Kidney epithelial cell (primary cell): ENCODE measurements at regions not wholly inside any gene's neighbourhood (a gene's known extent, or its start where the extent isn't known, plus 50 kb on each side); places are given as distances from the start of the nearest gene placed in this dataset.

Experiments
- DNase-seq: peaks from one replicate; pipeline ENCODE4 v3.0.0-alpha.2; 2010; ENCODE audit warnings: low read depth
- H3K27me3 ChIP-seq: 2 replicates; pipeline ENCODE4 v1.6.0; 2011; ENCODE audit warnings: low read length; ENCODE audit not compliant: control insufficient read depth, insufficient read depth
- H3K36me3 ChIP-seq: 2 replicates; pipeline ENCODE4 v1.5.1; 2011; ENCODE audit warnings: low read length; ENCODE audit not compliant: control insufficient read depth, insufficient read depth
- H3K4me3 ChIP-seq: 2 replicates; pipeline ENCODE4 v1.5.1; 2011; ENCODE audit warnings: low read depth, mild to moderate bottlenecking, control low read depth, low read length
- CTCF ChIP-seq: IDR thresholded peaks from 2 replicates; pipeline ENCODE4 v1.5.1; 2011; ENCODE audit warnings: mild to moderate bottlenecking, moderate library complexity, low read length, control low read depth, inconsistent platforms; ENCODE audit not compliant: insufficient read depth, poor library complexity, severe bottlenecking

DNA sequence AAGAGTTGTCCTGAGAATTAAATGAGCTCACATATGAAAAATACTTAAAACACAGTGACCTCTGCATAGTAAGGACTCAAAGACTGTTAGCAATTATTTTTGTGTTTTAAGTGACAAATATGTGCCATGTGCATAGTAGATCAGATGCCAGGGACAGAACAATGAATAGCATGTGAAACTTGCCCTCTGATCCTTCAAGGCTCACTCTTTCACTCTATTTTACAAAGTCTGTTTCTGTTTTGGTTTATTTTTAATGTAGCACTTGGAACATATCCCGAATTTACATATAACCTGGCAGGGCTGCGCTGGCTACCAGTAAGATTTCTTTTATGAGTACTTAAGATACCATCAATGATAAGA lies 135.5 kb upstream of the TNFAIP3 start:
- no peaks in the 10 kb centered on the region for H3K27me3 ChIP-seq
- H3K4me3 ChIP-seq = no peak overlapping the region
- no peak for TF ChIP-seq CTCF
- no peak for DNase-seq
- no peaks in the 10 kb centered on the region for H3K36me3 ChIP-seq

GRCh38 chr6:137731960-137732616 lies 135.0 kb upstream of the TNFAIP3 start:
- DNase-seq = no peak
- Histone ChIP-seq H3K4me3 (no peak overlapping the region), H3K27me3 (no peaks in the 10 kb centered on the region), H3K36me3 (no peaks in the 10 kb centered on the region)
- no peak for TF ChIP-seq CTCF

DNA sequence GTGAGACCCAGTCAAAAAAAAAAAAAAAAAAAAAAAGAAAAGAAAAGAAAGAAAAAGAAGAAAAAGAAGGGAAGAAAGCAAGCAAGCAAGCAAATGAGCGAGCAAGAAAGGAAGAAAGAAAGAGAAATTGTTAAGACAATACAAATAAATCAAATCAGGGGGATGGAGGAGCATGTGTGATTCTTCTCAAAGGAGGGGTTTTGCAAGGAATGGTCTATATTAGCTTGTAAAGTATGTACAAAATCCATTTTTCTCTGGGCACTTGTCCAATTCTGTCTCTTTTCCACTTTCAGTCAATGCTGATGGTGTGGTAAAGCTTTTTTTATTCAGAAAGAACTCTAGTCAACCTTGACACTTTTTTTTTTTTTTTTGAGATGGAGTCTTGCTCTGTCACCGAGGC lies 133.7 kb upstream of the TNFAIP3 start:
- Histone ChIP-seq H3K36me3 (no peaks in the 10 kb centered on the region), H3K27me3 (no peaks in the 10 kb centered on the region), H3K4me3 (no peak overlapping the region)
- no peak for DNase-seq
- no peak for TF ChIP-seq CTCF

DNA sequence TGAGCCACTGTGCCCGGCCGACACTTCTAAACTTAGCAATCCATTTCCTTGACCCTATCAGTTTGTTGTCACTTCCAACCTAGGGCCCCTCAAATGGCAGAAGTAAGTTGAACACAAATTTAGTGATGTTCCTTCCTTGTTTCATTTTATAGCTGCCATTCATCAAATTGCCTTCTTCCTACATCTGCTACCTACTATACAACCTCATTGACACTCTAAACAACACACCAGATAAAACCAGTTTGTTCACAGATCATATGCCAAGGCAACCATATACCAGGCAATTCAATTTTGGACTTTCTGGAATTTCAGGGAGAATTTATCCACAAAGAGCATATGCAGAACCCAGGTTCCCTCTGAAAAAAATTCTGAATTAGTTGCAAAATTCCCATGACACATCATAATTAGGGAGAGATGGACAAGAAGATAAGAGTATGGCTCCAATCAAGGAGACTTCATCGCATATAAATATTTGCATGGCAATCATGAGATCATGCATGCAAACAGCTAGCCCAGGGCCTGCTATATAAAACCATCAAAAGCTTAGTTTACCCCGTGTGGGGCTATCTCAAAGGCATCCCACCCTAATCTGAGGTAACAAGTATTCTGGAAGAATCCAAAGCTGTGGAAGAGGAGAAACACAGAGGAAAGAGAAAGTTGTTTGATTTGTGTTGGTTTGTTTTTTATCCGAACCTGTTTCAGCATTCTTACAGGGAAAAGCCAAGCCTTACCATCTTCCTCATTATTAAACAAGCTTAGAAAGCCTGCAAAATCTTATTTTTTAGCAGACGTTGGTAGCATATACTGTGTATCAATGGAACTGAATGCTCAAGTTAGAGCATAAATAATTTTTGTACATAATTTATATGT lies 132.8 kb upstream of the TNFAIP3 start:
- Histone ChIP-seq H3K36me3 (no peaks in the 10 kb centered on the region), H3K27me3 (no peaks in the 10 kb centered on the region), H3K4me3 (no peak overlapping the region)
- DNase-seq = no peak
- no peak for TF ChIP-seq CTCF

- no peaks in the 10 kb centered on the region for H3K27me3 ChIP-seq
- no peak for TF ChIP-seq CTCF
- DNase-seq = no peak
- H3K36me3 ChIP-seq = no peaks in the 10 kb centered on the region
- H3K4me3 ChIP-seq = no peak overlapping the region
Observed at GRCh38 chr6:137734875-137735182, 132.2 kb upstream of the TNFAIP3 start.
